Gastrocnemius medialis (tissue), 4 donors: ENCODE measurements at regions not wholly inside any gene's neighbourhood (a gene's known extent, or its start where the extent isn't known, plus 50 kb on each side); places are given as distances from the start of the nearest gene placed in this dataset.

Experiments used
- ATAC-seq, 2 donors: fragments of 150-250 bp; one replicate each; pipeline ENCODE4 v1.9.1; 2016
- DNase-seq, 2 donors: peaks; one replicate each; pipeline ENCODE4 v3.0.0-alpha.2; 2019
- H3K27ac ChIP-seq, 4 donors: fragments of 200-600 bp; sonication (generic); 1 replicate in 1 of 4; 2 replicates in 3 of 4; pipeline ENCODE4 v1.5.1; 2016 to 2018; ENCODE audit warnings: mild to moderate bottlenecking in 2 of 4, moderate library complexity in 1 of 4
- H3K27me3 ChIP-seq, 3 donors: fragments of 200-600 bp; sonication (generic) in 2 of 3; 1 replicate in 1 of 3; 2 replicates in 2 of 3; pipeline versions ENCODE4 v1.5.1 to v1.6.0; 2016 to 2019; ENCODE audit warnings: mild to moderate bottlenecking in 1 of 3, moderate library complexity in 1 of 3
- H3K36me3 ChIP-seq, 2 donors: fragments of 200-600 bp; sonication (generic) in 1 of 2; one replicate each; pipeline ENCODE4 v1.5.1; 2017 to 2018
- H3K4me1 ChIP-seq, 2 donors: fragments of 200-600 bp; sonication (generic) in 1 of 2; one replicate each; pipeline ENCODE4 v1.5.1; 2016 to 2017; ENCODE audit warnings: mild to moderate bottlenecking in 2 of 2
- H3K4me3 ChIP-seq, 4 donors: fragments of 200-600 bp; sonication (generic) in 3 of 4; 1 replicate in 1 of 4; 2 replicates in 3 of 4; pipeline ENCODE4 v1.5.1; 2016 to 2019; ENCODE audit warnings: mild to moderate bottlenecking in 2 of 4
- H3K9me3 ChIP-seq, 3 donors: fragments of 200-600 bp; sonication (generic) in 2 of 3; 1 replicate in 1 of 3; 2 replicates in 2 of 3; pipeline ENCODE4 v1.5.1; 2016 to 2019
- POLR2A ChIP-seq, 2 donors: fragments of 450-650 bp; IDR thresholded peaks; one replicate each; pipeline ENCODE4 v1.6.1; 2017; ENCODE audit warnings: antibody characterized with exemption in 2 of 2, mild to moderate bottlenecking in 2 of 2, moderate library complexity in 2 of 2
- in situ Hi-C, 4 donors: fragments of 200-750 bp; cut with MboI; loops; one replicate each; pipeline versions ENCODE4 v1.15.0 to v1.8.0; 2017; ENCODE audit warnings: low sequenced_read_pairs in 4 of 4
- intact Hi-C: fragments of 100-400 bp; cut with DNase I; formaldehyde crosslinking; loops from one replicate; pipeline ENCODE4 v1.15.1; 2023; ENCODE audit warnings: low total_unique reads
- TF ChIP-seq, protein P1 (sequence below), 5 experiments: fragments of 450-650 bp in 3 of 5; fragments of 200-600 bp in 2 of 5; sonication (generic) in 2 of 5; IDR thresholded peaks in 4 of 5; conservative IDR thresholded peaks in 1 of 5; 1 replicate in 4 of 5; 2 replicates in 1 of 5; pipeline ENCODE4 v1.5.1; 2016 to 2019; ENCODE audit warnings: antibody characterized with exemption in 5 of 5, mild to moderate bottlenecking in 3 of 5, moderate library complexity in 3 of 5

DNA sequence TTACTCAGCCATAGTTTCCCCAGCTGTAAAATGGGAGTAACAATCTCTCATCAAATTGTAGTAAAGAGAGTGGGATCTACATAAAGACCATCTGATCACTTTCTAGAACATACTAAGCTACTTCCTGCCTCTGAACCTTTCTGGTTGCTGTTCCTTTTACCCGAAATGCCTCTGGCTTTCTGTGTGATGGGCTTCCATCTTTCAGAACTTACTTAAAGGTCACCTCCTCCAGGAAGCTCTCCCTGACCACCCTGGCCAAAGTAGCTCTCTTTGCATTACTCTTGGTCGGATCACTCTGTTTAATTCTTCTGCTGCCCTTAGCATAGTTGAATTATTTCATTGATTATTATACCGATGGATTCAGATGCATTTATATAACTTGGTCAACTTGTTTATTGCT lies 171.0 kb downstream of the BMP7 start:
- DNase-seq: no peak
- no peak for ATAC-seq
- H3K36me3 ChIP-seq: no peaks in the 10 kb centered on the region
- no peak overlapping the region for H3K4me3 ChIP-seq
- TF ChIP-seq, protein P1, sequence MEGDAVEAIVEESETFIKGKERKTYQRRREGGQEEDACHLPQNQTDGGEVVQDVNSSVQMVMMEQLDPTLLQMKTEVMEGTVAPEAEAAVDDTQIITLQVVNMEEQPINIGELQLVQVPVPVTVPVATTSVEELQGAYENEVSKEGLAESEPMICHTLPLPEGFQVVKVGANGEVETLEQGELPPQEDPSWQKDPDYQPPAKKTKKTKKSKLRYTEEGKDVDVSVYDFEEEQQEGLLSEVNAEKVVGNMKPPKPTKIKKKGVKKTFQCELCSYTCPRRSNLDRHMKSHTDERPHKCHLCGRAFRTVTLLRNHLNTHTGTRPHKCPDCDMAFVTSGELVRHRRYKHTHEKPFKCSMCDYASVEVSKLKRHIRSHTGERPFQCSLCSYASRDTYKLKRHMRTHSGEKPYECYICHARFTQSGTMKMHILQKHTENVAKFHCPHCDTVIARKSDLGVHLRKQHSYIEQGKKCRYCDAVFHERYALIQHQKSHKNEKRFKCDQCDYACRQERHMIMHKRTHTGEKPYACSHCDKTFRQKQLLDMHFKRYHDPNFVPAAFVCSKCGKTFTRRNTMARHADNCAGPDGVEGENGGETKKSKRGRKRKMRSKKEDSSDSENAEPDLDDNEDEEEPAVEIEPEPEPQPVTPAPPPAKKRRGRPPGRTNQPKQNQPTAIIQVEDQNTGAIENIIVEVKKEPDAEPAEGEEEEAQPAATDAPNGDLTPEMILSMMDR (IDR thresholded peaks at IDR 0.05 in 4 of 5, conservative IDR thresholded peaks at IDR 0.05 in 1 of 5): no peak
- no peak for TF ChIP-seq POLR2A (IDR thresholded peaks at IDR 0.05)
- in situ Hi-C loops (loop anchor here in 3 of 4 donors (10.0 to 25.0 kb wide), 2 partner anchors 242 to 249 kb away; partner anchors contain the start of gene SPO11 (in 1 of the 3)), intact Hi-C loops (no loop called here)
- H3K4me1 ChIP-seq: no peaks in the 10 kb centered on the region
- no peaks in the 10 kb centered on the region for H3K27me3 ChIP-seq
- H3K27ac ChIP-seq: no peak overlapping the region
- no peaks in the 10 kb centered on the region for H3K9me3 ChIP-seq

DNA sequence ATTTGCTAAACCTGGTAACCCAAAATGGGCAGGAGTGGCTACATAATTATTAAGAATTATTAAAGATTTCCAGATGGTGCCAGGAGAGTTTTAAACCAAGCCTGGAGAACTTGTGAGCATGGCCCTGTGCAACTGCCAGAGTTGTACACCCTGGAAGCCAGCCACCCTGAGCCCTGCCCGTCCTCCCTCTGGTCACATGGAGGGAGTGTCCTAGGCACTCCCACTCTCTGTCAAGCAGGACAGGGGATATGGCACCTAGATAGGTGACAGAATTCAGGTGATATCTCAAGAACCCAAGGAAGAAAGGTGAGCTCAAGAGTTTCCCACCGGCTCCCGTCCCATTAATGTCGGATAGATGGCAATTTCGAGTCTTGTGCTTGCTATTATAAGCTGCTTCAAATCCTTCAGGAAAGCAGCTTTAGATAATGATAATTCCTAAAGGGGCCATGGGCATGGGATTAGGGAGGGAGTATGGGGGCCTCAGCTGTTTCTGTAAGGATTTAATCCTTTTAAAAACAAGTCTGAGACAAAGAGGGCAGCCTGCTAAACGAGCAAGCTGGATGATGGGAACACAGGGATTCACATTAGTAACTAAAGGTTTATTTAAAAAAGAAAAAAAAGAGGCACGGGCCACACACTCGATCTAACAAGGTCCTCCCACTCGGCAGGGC lies 169.1 kb downstream of the BMP7 start:
- Histone ChIP-seq H3K36me3 (no peaks in the 10 kb centered on the region), H3K4me1 (no peaks in the 10 kb centered on the region), H3K27ac (no peak overlapping the region), H3K9me3 (no peaks in the 10 kb centered on the region), H3K27me3 (no peaks in the 10 kb centered on the region), H3K4me3 (no peak overlapping the region)
- no peak for TF ChIP-seq POLR2A (IDR thresholded peaks at IDR 0.05)
- TF ChIP-seq, protein P1 (IDR thresholded peaks at IDR 0.05 in 4 of 5, conservative IDR thresholded peaks at IDR 0.05 in 1 of 5): no peak
- DNase-seq: no peak
- ATAC-seq: no peak
- in situ Hi-C loops (loop anchor here in 3 of 4 donors (10.0 to 25.0 kb wide), 2 partner anchors 240 to 247 kb away; partner anchors contain the start of gene SPO11 (in 1 of the 3)), intact Hi-C loops (no loop called here)

GRCh38 chr20:57102160-57102559 lies 164.3 kb downstream of the BMP7 start:
- intact Hi-C loops (no loop called here), in situ Hi-C loops (no loop called here)
- no peak for DNase-seq
- no peak for ATAC-seq
- Histone ChIP-seq H3K27ac (no peak overlapping the region), H3K9me3 (no peaks in the 10 kb centered on the region), H3K4me1 (no peaks in the 10 kb centered on the region), H3K27me3 (no peaks in the 10 kb centered on the region), H3K4me3 (no peak overlapping the region), H3K36me3 (no peaks in the 10 kb centered on the region)
- TF ChIP-seq, protein P1 (IDR thresholded peaks at IDR 0.05 in 4 of 5, conservative IDR thresholded peaks at IDR 0.05 in 1 of 5): no peak
- no peak for TF ChIP-seq POLR2A (IDR thresholded peaks at IDR 0.05)

DNA sequence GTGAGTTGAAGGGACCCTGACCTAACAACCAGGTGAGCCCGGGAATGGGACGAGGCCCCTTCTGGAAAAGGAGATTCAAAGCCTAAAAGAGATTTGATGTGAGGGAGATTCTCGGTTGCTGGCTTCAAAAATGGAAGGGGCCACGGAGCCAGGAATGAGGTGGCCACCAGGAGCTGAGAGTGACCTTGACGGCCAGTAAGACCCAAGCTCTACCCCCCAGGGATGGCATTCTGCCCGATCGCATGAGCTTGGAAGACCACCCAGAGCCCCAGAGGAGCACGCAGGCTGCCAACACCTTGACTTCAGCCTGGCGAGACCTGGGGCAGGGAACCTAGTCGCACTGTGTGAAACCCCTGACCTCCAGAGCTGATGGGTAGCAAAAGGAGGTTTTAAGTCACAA lies 163.9 kb downstream of the BMP7 start:
- intact Hi-C loops: no loop called here
- Histone ChIP-seq H3K36me3 (no peaks in the 10 kb centered on the region), H3K4me3 (no peak overlapping the region), H3K9me3 (no peaks in the 10 kb centered on the region), H3K27ac (no peak overlapping the region), H3K4me1 (no peaks in the 10 kb centered on the region), H3K27me3 (no peaks in the 10 kb centered on the region)
- DNase-seq (no peak), ATAC-seq (no peak)
- no peak for TF ChIP-seq POLR2A (IDR thresholded peaks at IDR 0.05)
- TF ChIP-seq, protein P1 (IDR thresholded peaks at IDR 0.05 in 4 of 5, conservative IDR thresholded peaks at IDR 0.05 in 1 of 5): no peak
- in situ Hi-C loops: no loop called here
